ENCODE measurements at regions not wholly inside any gene's neighbourhood (a gene's known extent, or its start where the extent isn't known, plus 50 kb on each side); places are given as distances from the start of the nearest gene placed in this dataset.

GRCh38 chr9:126057121-126057825, 269.4 kb upstream of the MVB12B start:
- Histone ChIP-seq H3K27me3 (ENCODE audit: control insufficient read depth, insufficient read depth, low read length) (peaks cover 74% of the 10 kb centered on the region), H3K9ac (ENCODE audit: low read depth, low read length) (no peak overlapping the region), H3K36me3 (ENCODE audit: insufficient read depth, low read length) (no peaks in the 10 kb centered on the region), H3K4me1 (ENCODE audit: control insufficient read depth, insufficient read depth, low read length) (no peaks in the 10 kb centered on the region), H3K4me2 (ENCODE audit: low read length) (no peak overlapping the region), H3K9me3 (replicated peaks; ENCODE audit: low read length) (no peaks in the 10 kb centered on the region), H3K4me3 (ENCODE audit: low read length) (no peak overlapping the region)

DNA sequence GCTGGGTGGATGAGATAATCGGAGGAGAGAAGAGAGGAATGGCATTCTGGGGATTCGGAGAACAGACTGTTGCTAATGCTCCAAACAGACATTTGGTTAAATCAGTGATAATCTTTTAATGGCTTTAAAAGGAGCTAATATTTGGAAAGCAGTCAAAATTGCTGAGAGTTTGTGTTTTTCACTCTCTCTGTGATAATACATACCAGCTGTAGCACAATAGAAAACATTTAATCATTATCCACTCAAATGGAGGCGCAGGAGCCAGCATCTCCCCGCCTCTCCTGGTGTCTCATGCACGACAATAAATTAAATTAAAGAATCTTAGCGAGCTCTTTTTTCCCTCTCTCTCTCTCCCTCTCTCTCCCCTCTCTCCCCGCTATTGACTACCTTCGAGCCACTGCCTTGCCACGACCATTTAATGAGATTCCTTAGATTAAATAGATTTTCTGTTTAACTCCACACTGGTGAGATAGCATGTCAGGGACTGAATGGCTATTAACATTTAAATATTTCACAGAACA, 268.6 kb upstream of the MVB12B start:
- Histone ChIP-seq H3K9ac (ENCODE audit: low read depth, low read length) (no peak overlapping the region), H3K36me3 (ENCODE audit: insufficient read depth, low read length) (no peaks in the 10 kb centered on the region), H3K9me3 (replicated peaks; ENCODE audit: low read length) (no peaks in the 10 kb centered on the region), H3K4me1 (ENCODE audit: control insufficient read depth, insufficient read depth, low read length) (no peaks in the 10 kb centered on the region), H3K4me2 (ENCODE audit: low read length) (no peak overlapping the region), H3K4me3 (ENCODE audit: low read length) (no peak overlapping the region), H3K27me3 (ENCODE audit: control insufficient read depth, insufficient read depth, low read length) (peaks cover 67% of the 10 kb centered on the region)

GRCh38 chr9:126058591-126058990, 268.0 kb upstream of the MVB12B start:
- Histone ChIP-seq H3K9ac (ENCODE audit: low read depth, low read length) (no peak overlapping the region), H3K27me3 (ENCODE audit: control insufficient read depth, insufficient read depth, low read length) (peaks cover 62% of the 10 kb centered on the region), H3K4me3 (ENCODE audit: low read length) (no peak overlapping the region), H3K4me2 (ENCODE audit: low read length) (no peak overlapping the region), H3K9me3 (replicated peaks; ENCODE audit: low read length) (no peaks in the 10 kb centered on the region), H3K36me3 (ENCODE audit: insufficient read depth, low read length) (no peaks in the 10 kb centered on the region), H3K4me1 (ENCODE audit: control insufficient read depth, insufficient read depth, low read length) (no peaks in the 10 kb centered on the region)

DNA sequence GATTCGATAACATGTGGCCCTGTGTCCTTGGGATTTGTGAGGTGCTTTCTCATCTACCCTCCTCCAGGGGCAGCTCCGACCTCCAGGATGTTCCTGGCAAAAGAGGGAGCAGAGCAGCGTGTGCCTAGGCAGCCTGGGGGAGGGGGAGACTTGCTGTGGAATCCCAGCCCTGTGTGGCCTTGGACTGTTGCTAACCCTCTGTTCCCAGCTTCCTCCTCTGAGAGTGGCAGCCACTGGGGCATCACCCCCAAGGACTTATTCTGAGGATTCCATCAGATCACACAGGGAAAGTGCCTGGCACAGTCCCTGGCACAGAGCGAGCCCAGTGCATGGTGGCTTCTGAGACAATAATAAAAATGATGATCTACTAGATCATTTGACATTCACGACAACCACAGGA, 265.1 kb upstream of the MVB12B start:
- Histone ChIP-seq H3K36me3 (ENCODE audit: insufficient read depth, low read length) (no peaks in the 10 kb centered on the region), H3K4me1 (ENCODE audit: control insufficient read depth, insufficient read depth, low read length) (no peaks in the 10 kb centered on the region), H3K4me2 (ENCODE audit: low read length) (no peak overlapping the region), H3K9me3 (replicated peaks; ENCODE audit: low read length) (no peaks in the 10 kb centered on the region), H3K4me3 (ENCODE audit: low read length) (no peak overlapping the region), H3K27me3 (ENCODE audit: control insufficient read depth, insufficient read depth, low read length) (peaks cover 42% of the 10 kb centered on the region), H3K9ac (ENCODE audit: low read depth, low read length) (no peak overlapping the region)

DNA sequence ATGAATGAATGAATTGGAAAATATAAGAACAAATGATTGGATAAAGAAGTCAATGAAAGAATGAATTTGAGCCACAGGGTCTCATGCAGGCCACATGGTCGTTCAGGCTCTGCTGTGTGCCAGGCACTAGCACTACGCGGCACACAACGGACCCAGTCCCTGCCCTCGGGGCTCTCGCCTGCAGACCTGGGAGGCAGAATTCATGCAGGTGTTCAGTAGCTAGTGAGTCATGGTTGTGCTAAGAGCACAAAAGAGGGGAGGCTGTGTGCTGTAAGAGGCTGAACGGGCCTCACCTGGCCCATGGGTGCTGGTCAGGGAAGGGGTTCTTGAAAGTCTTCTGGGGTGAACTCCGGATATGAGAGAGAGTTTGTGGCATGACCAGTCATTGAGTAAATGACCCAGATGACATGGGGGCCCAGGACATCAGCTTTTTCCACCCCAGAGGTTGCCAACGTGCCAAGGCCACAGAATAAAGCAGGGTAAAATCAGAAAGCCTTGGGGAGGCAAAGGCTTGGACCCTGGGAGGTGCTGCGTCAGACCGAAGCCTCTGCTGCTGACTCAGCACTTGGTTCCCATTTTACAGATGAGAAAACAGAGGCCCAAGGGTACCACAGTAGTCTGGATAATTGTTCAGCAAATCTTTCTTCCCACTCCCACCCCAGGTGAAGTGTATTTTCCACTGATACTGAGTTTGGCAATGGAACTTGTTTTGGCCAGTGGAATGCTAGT, 264.3 kb upstream of the MVB12B start:
- Histone ChIP-seq H3K4me1 (ENCODE audit: control insufficient read depth, insufficient read depth, low read length) (no peaks in the 10 kb centered on the region), H3K36me3 (ENCODE audit: insufficient read depth, low read length) (no peaks in the 10 kb centered on the region), H3K27me3 (ENCODE audit: control insufficient read depth, insufficient read depth, low read length) (peaks cover 43% of the 10 kb centered on the region), H3K9ac (ENCODE audit: low read depth, low read length) (no peak overlapping the region), H3K9me3 (replicated peaks; ENCODE audit: low read length) (no peaks in the 10 kb centered on the region), H3K4me2 (ENCODE audit: low read length) (no peak overlapping the region), H3K4me3 (ENCODE audit: low read length) (no peak overlapping the region)

GRCh38 chr9:126063326-126063725, 263.3 kb upstream of the MVB12B start:
- Histone ChIP-seq H3K4me2 (ENCODE audit: low read length) (no peak overlapping the region), H3K4me3 (ENCODE audit: low read length) (no peak overlapping the region), H3K9ac (ENCODE audit: low read depth, low read length) (no peak overlapping the region), H3K9me3 (replicated peaks; ENCODE audit: low read length) (no peaks in the 10 kb centered on the region), H3K36me3 (ENCODE audit: insufficient read depth, low read length) (no peaks in the 10 kb centered on the region), H3K4me1 (ENCODE audit: control insufficient read depth, insufficient read depth, low read length) (no peaks in the 10 kb centered on the region), H3K27me3 (ENCODE audit: control insufficient read depth, insufficient read depth, low read length) (peaks cover 37% of the 10 kb centered on the region)

DNA sequence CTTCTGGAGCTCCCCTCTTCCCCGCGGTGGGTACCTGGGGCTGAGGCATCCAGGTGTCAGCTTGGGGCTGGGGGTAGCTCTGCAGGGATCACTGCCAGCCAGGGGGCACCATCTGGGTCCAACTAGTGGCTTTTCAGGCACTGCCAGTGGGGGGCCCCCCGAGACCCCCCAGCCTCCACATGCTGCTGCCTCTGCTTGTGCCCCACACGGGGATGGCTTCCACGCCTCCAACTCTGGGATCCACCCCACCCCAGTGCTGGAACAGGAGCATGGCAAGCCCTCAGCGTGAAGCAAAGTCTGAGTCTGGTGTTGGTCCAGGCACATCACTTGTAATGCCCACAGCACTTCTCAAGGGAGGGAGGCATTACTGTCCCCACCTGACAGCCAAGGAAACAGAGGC, 260.5 kb upstream of the MVB12B start:
- no peaks in the 10 kb centered on the region for H3K9me3 ChIP-seq (replicated peaks; ENCODE audit: low read length)
- peaks cover 31% of the 10 kb centered on the region for H3K27me3 ChIP-seq (ENCODE audit: control insufficient read depth, insufficient read depth, low read length)
- H3K9ac ChIP-seq (ENCODE audit: low read depth, low read length): no peak overlapping the region
- no peaks in the 10 kb centered on the region for H3K4me1 ChIP-seq (ENCODE audit: control insufficient read depth, insufficient read depth, low read length)
- H3K36me3 ChIP-seq (ENCODE audit: insufficient read depth, low read length): no peaks in the 10 kb centered on the region
- H3K4me3 ChIP-seq (ENCODE audit: low read length): no peak overlapping the region
- H3K4me2 ChIP-seq (ENCODE audit: low read length): no peak overlapping the region

DNA sequence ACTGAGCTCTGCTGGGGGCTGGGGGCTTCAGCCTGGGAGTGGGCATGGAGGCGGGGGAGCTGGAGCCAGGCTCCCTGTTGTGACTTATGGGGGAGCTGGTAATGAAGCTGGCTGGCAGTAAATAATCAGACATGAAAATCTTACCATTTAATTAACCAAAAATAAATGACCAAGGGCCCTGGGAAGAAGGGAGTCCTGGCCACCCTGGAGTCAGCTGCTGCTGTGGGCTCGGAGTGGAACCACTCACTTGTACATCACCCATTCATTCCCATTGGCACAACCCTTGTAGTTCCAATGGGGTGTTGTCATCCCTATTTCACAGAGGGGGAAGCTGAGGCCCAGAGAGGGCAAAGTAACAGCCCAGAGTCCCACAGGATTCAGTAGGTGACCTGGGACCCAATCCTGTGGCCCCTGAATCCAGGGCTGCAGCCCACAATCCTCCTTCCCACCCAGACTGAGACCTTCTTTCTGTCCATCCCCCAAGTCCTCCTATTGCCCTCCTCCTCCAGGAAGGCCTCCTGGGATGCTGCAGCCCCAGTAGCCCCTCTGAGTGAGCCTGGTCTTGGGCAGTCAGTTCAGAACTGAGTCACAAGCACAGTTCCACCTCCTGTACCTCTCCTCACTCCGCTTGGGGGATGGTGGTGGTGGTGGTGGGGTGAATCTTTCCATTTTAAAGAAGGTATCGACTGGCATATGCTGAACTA, 259.4 kb upstream of the MVB12B start:
- Histone ChIP-seq H3K4me1 (ENCODE audit: control insufficient read depth, insufficient read depth, low read length) (no peaks in the 10 kb centered on the region), H3K4me3 (ENCODE audit: low read length) (no peak overlapping the region), H3K9me3 (replicated peaks; ENCODE audit: low read length) (no peaks in the 10 kb centered on the region), H3K4me2 (ENCODE audit: low read length) (no peak overlapping the region), H3K9ac (ENCODE audit: low read depth, low read length) (no peak overlapping the region), H3K27me3 (ENCODE audit: control insufficient read depth, insufficient read depth, low read length) (peaks cover 38% of the 10 kb centered on the region), H3K36me3 (ENCODE audit: insufficient read depth, low read length) (no peaks in the 10 kb centered on the region)

DNA sequence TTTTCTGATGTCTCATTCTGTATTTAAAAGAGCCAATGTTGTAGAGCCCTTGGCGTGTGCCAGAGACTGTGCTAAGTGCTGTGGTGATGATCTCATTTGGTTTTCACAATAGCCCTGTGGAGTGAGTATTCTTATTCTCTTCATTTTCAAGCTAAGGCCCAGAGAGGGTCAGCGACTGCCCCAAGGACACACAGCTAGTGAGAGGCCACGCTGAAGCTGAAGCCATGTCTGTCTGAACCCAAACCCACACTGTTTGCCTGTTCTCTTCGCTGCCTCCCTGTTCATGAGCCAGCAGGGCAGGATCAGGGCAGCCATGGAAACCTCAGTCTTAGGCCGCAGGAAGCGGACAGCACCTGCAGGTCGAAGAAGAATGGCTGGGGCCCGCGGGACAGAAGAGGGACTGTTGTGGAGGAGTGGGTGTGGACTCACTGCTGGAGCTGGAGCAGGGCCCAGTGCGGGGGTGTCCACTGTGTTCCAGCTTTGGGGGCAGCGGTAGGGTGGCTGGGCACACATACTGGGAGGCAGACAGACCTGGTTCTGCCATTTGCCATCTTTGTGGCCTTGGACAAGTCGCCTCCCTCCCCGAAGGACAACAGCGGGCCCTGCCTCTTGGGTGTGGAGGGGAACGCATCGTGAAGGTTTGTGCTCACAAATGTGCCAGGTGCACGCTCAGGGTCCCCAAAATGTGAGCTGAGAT, 257.9 kb upstream of the MVB12B start:
- Histone ChIP-seq H3K27me3 (ENCODE audit: control insufficient read depth, insufficient read depth, low read length) (peaks cover 41% of the 10 kb centered on the region), H3K9me3 (replicated peaks; ENCODE audit: low read length) (no peaks in the 10 kb centered on the region), H3K4me2 (ENCODE audit: low read length) (no peak overlapping the region), H3K36me3 (ENCODE audit: insufficient read depth, low read length) (no peaks in the 10 kb centered on the region), H3K4me3 (ENCODE audit: low read length) (no peak overlapping the region), H3K4me1 (ENCODE audit: control insufficient read depth, insufficient read depth, low read length) (no peaks in the 10 kb centered on the region), H3K9ac (ENCODE audit: low read depth, low read length) (no peak overlapping the region)

DNA sequence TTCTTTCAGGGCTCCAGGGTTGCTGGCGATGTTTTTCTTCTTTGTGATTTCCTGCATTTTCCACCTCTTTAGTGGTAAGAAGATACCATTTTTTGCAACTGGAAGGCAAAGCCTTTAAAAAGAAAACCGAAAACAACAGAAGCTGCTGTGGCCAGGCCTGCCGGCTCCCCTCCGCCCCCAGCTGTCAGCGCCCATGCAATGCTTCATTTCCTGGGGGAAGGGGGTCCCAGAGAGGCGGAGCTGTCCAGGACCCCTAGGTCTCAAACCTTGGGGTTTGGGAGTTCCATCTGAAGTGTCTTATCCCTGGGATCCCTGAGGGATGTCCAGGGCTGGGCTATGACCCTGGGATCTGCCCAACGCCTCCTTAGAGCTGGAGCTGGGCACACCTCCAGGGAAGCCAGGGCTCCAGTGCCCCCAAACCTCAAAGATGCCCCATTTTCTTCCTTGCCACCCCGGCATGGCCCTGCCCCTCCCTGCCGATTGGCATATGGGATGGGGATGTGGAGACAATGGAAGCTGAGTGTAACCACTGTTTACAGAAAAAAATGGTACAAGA, 257.2 kb upstream of the MVB12B start:
- no peak overlapping the region for H3K4me2 ChIP-seq (ENCODE audit: low read length)
- no peaks in the 10 kb centered on the region for H3K4me1 ChIP-seq (ENCODE audit: control insufficient read depth, insufficient read depth, low read length)
- H3K4me3 ChIP-seq (ENCODE audit: low read length): no peak overlapping the region
- H3K36me3 ChIP-seq (ENCODE audit: insufficient read depth, low read length): no peaks in the 10 kb centered on the region
- H3K9me3 ChIP-seq (replicated peaks; ENCODE audit: low read length): no peaks in the 10 kb centered on the region
- peaks cover 41% of the 10 kb centered on the region for H3K27me3 ChIP-seq (ENCODE audit: control insufficient read depth, insufficient read depth, low read length)
- no peak overlapping the region for H3K9ac ChIP-seq (ENCODE audit: low read depth, low read length)
